ENCODE measurements at regions not wholly inside any gene's neighbourhood (a gene's known extent, or its start where the extent isn't known, plus 50 kb on each side); places are given as distances from the start of the nearest gene placed in this dataset.
"Not testable (repeated sequence)": the region's sequence is repeated elsewhere in the genome, so short reads cannot be mapped to it uniquely, and the experiment has no call there.

DNA sequence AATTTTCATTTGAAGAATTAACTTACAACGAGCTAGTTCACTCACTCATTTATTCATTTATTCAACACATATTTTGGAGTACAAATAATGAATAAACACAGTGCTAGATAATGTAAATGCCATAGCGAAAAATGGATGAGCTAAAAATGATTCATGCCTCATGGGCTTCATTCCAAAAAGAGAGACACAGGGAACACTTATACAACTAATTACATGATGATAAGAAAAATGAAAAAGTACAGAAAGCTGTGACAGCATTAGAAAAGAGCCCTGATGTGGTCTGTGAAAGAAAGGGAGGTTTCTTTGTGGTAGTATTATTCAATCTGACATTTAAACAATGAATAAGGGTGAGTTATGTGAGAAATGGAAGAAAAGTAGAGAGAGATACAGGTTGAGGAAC is 726.4 kb downstream of the AMY1C start:
- ATAC-seq = no peak

DNA sequence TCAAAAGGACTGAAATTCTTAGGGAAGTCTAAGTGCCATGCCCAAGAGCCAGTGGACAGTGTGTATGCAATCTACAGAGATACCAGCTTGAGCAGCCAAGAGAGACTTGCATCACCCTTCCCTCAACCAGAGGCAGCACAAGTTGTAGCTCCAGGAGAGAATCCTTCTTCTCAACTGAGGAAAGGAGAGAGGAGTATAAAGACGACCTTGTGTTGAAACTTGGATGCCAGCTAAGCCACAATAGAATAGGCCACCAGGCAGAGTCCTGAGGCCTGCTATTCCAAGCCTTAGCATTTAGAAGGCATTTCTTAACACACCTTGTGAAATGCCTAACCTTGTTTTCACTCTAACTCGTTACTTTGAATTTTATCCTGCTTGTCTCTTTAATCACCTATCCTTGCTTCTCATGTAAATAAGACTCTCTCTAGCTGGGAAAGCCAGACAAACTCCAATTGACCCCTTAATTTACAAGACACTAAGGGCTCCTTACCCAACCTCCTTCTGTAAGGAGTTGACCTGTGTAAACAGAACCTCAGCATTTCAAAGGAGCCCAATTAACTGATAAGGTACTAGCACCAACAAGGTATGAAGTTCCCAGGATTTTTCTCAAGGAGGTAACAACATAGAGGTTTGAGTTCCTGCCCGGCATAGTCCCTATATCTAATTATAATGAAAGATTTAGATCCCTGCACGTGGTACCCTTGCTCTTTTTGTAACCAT is 738.8 kb downstream of the AMY1C start:
- ATAC-seq = no peak

- no peak for ATAC-seq
Measured at GRCh38 chr1:104526158-104526795, 776.6 kb downstream of the AMY1C start.

GRCh38 chr1:104531990-104532389 is 782.3 kb downstream of the AMY1C start:
- ATAC-seq = no peak

GRCh38 chr1:104574620-104575019 is 824.9 kb downstream of the AMY1C start:
- no peak for ATAC-seq

- ATAC-seq = no peak
Measured at GRCh38 chr1:104592926-104593325, 843.2 kb downstream of the AMY1C start.

GRCh38 chr1:104593413-104594187 is 843.9 kb downstream of the AMY1C start:
- ATAC-seq = no peak

GRCh38 chr1:104617474-104617873 is 867.8 kb downstream of the AMY1C start:
- ATAC-seq = no peak

GRCh38 chr1:104621221-104621620 is 871.5 kb downstream of the AMY1C start:
- ATAC-seq = no peak

DNA sequence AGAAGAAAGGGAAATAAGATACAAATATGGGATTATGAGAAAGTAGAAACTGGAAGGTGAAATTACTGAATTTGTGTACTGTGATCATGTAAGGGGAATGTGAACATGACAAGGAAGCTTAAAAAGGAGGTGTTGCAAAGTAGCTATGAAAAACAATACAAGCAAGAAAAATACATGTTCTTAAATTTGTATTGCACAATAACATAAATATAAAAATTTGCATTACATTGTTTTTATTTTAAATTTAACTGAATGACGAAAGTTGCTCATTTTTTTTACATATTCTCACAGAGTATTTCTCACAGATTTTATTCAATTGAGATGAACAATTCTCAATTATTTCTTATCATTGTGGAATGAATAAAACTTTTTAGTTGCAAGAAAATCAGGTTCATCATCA is 874.8 kb downstream of the AMY1C start:
- ATAC-seq = no peak

DNA sequence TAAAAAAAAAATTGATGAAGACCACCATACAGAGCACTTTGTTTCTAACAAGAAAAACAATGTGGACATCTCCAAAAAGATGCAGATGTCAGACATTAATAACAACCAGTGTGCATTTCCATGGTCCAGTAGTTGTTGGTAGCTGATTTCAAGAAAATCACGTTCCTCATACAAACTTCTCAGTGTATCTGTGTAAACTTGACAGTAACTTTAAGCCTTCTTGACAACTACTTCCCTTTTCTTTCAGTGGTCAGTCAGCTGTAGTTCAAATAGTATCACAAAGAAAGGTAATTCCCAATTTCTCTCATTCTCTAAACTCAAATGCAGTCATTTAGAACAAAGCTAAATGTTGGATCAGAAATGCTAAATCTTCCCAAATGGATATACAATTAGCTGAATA is 879.9 kb downstream of the AMY1C start:
- ATAC-seq = no peak

- ATAC-seq = no peak
Measured at GRCh38 chr1:104630567-104631149, 881.0 kb downstream of the AMY1C start.

DNA sequence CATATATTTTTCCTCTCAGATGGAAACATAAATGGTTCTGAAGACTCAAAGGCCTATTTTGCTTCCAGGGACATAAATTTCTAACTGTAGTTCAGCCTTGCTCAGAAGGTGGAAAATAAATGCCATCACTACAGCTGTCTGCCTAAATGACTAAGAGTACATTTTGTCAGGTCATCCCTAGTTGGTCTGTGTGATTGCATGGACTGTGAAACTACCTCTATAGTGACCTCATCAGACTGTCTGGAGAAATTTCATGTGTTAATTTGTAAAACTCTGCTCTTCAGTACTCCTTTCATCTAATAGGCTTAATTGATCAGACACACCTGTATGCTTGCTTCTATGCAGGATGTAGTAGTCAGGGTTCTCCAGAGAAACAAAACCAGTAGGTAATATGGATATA is 886.9 kb downstream of the AMY1C start:
- no peak for ATAC-seq

- ATAC-seq = no peak
Measured at GRCh38 chr1:104646233-104646632, 896.5 kb downstream of the AMY1C start.

DNA sequence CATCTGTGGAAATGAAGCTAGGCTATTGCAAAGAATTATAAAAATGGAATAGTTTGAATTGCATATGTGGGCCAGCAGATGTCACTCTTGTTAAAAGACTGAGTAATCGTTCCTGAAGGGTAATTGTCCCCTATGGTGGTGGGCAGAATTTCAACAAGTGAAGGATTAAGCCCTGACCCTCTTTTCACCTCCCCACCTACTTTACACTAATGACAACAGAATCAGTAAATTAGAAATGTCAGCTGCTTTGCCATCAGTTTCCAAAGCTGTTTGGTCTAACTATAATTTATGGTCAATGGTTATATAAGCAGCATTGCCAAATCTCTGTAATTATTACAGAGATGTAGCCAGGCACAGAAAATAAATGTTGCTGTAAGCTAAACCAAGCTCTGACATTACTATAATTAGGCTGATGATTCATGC is 898.6 kb downstream of the AMY1C start:
- no peak for ATAC-seq

GRCh38 chr1:104664374-104664773 is 914.7 kb downstream of the AMY1C start:
- ATAC-seq = not testable (repeated sequence)

DNA sequence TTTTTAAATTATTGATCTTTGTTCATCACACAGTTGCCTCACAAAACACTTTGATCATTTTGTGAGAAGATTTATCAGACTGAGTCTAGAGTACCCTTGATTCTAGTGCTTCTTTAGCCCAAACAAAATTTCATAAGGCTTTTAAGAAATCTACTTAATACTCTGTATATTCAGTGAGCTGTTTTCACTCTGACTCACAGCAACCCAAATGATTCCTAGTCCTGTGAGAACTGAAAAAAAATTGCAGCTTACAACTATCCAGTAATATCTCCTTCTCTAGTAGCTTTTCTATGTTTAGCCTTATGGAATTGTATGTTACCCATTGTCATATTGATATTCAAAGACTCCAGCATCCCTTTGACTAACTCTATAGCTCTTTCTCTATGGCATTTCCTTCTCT is 915.6 kb downstream of the AMY1C start:
- no peak for ATAC-seq

DNA sequence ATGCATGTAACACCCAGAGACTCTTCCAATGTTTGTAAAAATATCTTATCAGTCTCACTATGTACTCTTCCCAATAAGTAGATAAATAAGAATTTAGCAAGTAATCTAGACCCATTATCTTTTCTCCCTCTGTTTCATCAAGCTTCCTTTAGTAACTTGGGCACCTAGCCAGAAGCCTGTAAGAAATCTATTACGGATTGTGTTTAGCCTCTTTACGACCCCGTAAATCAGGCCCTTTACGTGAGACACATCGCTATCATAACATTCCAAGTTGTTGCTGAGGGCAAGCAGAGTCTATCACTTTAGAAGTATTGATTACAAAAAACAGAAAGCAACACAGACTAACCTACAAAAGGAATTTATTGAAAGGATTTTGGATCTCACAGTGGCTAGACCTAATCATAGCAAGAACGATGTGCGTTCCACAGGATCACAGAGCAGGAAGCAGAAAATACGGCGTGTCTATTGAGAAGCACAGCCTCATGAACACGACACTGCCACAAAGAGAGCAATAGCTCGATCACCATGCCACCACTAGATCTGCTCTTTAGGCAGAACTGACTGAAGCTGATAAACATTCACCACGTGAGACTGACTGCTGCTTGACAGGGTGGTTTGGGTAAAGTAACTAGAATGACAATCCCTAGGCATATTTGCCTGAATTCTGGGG is 922.1 kb downstream of the AMY1C start:
- no peak for ATAC-seq

GRCh38 chr1:104699433-104699832 is 949.7 kb downstream of the AMY1C start:
- no peak for ATAC-seq

GRCh38 chr1:104702731-104703130 is 953.0 kb downstream of the AMY1C start:
- no peak for ATAC-seq

DNA sequence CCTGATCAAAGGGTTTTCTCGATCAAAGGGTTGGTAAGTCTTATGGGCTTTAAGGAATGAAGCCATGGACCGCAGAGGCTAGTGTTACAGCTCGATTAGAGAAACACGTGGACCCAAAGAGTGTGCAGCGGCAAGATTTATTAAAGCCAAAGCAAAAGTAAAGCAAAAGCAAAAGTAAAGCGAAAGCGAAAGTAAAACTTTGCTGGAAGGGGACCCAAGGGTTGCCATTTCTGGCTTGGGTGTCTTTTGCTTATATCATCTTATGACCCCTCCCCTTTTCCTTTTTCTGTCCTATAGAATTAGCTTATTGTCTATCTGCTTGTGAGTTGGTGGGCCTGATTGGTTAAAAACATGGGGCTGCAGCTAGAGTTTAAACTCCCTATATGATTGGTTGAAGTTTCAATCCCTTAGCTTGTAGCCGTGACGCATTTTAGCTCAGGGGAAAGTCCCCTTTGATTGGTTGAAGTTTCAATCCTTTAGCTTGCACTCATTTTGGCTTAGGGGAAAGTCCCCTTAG is 957.0 kb downstream of the AMY1C start:
- no peak for ATAC-seq

DNA sequence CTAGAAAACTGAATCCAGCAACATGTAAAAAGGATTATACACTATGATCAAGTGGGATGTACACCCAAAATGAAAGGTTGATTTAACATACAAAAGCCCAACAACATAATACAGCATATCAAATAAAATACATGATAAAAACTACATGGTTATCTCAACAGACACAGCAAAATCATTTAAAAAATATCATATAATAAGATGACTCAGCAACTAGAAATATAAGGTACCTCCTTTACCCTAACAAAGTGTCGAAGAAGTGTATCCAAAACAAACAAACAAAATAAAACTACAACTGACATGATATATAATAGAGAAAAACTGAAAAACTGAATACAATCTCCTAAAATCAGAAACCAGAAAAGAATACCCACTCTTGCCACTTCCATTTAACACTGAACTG is 969.1 kb downstream of the AMY1C start:
- no peak for ATAC-seq

DNA sequence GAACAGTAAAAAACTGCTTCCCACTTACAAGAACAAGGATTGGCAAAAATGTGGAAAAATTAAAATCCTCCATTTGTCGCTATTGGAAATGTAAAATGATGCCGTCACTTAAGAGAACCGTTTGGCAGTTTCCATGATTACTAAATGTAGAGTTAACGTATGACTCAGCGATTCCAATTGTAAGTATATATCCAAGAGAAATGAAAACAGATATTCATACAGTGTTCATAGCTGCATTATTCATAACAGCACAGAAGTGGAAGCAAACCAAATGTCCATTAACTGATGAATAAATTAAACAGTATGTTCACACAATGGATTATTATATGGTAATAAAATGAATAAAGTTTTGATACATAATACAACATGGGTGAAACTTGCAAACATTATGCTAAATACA is 971.0 kb downstream of the AMY1C start:
- ATAC-seq = no peak
